Right hindlimb (tissue), 1 donor: ENCODE measurements at regions not wholly inside any gene's neighbourhood (a gene's known extent, or its start where the extent isn't known, plus 50 kb on each side); places are given as distances from the start of the nearest gene placed in this dataset.

Experiments used
- DNase-seq: peaks from one replicate; pipeline ENCODE4 v3.0.0-alpha.2; 2018

- no peak for DNase-seq
These were observed 137.8 kb downstream of the UCHL1 start for GRCh38 chr4:41394481-41394894.

GRCh38 chr4:41396214-41396613, 139.5 kb downstream of the UCHL1 start:
- DNase-seq = no peak

DNA sequence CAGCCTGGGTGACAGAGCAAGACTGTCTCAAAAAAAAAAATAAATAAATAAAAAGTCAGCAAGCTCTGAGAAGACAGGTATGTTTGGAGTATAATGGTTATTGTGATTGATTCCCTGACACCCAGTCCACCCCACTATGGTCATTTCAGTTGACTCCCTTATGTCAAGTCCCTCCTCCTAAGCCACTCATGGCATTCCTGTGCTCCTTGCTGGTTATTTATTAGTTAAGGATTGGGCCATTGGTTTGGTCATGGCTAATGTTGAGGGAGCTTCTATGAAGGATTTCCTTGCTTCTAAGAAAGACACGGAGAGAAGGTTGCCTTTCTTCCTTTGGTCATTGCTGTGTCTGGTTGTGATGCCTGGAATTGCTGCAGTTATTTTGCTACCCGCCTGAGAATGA, 140.1 kb downstream of the UCHL1 start:
- no peak for DNase-seq

- no peak for DNase-seq
These were observed 138.7 kb upstream of the LIMCH1 start for GRCh38 chr4:41399231-41399630.

DNA sequence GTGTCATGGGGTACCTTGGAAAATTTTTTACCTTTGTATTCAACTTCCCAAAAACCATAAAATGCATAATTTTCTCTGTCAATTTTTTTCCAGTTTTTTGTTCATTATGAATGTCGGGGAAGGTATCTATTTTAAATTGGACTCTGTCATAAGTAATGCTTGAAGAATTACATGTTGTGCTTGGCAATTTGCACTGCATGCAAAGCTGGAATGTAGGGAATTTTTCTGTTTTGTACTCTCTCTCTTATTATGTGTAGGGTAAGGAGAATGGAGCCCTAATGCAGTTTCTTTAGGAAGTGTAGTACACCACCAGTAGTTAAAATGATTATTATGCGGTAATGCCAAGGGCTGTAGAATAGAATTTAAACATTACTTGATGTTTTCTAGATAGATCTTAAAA, 137.7 kb upstream of the LIMCH1 start:
- DNase-seq = no peak

- no peak for DNase-seq
These were observed 132.4 kb upstream of the LIMCH1 start for GRCh38 chr4:41405464-41406112.

DNA sequence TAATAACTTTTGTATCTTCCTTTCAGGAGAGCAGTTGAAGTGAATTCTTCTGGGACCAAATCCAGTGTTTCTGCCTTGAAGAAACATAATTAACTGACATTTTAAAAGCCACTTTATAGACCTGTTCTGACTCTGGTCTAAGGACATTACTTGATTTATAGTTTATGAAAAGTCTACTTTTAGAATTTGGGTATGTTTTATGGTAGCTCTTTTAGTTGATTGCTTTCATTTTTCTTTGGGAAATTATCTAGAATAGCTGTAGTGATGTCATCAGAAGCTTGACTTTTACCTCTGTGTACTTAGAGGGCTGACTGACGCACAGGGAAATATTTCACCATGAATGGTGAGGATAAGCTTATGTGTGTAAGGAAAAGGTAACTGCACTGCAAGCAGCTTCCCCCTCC, 131.8 kb upstream of the LIMCH1 start:
- no peak for DNase-seq

GRCh38 chr4:41408150-41408549, 129.8 kb upstream of the LIMCH1 start:
- DNase-seq = no peak

DNA sequence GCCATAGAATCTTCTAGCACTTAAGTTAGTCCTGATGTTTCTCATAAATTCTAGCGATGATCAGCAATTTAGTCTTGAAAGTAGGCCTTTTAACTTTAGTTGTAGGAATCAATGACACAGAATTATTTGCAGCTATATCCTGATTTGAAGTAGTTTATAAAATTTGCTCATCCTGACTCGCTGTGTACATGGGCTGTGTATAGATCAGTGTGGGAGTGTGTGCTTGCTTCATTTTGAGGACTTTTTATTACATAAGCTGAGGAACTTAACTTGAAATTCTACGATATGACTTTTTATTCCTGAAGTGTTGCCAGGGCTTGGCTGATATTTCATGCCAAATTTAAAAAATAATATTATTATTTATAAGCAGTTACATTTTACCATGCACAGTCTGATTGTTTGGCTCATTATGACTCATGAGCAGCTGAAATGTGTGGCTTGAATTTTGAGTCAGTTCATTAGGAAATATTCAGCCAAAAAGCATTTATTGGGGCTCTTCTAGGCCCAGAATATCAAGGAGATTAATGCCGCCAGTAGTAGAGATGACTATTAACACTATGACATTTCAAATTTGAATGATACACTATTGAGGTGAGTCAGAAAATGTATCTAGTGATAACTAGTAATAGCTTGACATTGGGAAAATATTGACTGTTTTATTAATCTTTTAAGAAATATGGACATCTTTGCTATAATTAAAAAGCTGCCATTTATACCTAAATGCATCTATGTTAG, 128.9 kb upstream of the LIMCH1 start:
- DNase-seq = no peak

DNA sequence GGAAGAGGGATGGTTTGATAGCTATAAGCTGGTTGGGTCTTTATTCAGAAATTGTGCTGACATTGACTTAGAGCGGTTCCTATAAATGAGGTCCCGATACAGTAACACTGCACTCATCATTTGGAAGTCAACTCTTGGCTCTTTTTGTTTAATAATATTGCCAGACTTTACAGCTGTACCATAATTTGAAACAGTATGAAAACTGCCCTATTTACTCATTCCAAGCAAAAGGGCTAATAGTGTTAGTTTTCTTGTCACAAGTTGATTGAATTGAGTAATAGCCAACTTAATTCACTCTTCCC, 128.4 kb upstream of the LIMCH1 start:
- DNase-seq = no peak

DNA sequence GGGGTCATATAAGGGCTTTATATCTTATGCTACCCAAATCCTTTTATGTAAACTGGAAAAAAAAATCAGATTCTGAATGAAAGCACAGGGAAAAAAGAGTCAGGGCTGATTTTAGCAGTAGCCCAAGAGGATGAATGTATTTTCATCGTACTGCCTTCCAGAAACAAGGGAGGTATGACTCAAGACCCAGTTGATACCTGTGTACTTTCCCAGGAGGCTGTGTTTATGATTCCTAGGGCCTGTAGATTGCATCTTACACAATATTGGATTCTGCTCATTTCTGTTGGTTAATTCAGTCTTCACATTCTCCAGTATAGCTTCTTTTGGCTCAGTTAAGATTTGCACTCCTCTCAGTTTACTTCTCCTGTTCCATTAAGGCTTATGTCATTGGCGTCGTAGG, 127.9 kb upstream of the LIMCH1 start:
- no peak for DNase-seq

DNA sequence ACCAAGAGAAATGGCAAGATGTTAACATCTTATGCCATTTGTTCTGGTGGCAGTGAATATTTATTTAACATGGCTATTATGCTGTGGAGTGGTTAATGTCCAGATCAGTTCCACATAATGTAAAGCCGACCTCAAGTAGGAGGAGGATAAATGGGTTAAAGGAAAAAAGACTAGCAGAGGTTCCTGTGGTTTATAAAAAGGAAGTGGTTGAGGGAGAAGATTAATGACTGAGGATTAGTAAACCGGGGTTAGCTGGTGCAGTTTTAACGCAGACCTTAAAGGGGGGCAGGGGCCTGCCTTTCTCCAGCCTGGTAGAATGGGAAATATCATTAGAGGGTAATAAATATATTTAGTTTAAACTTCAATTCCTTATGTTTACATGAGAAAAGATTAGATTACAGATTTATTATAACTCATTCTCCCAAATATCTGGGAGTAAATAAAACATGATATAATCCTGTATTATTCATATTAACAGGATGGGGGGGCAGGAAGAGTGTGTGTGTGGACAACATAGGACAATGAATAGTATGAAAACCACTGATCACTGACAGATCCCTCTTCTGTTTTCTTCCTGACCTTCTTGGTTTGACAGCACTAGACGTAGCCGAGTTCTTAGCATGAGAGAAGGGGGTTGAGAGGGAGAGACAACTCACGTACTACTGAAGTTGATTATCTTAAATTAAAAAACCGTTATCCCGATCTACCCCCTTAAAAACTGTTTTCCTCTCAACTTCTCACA, 124.1 kb upstream of the LIMCH1 start:
- DNase-seq = no peak

GRCh38 chr4:41414412-41414779, 123.6 kb upstream of the LIMCH1 start:
- no peak for DNase-seq

GRCh38 chr4:41418444-41418843, 119.5 kb upstream of the LIMCH1 start:
- DNase-seq = peak; percentile 53

- peak; percentile 52 for DNase-seq
These were observed 117.4 kb upstream of the LIMCH1 start for GRCh38 chr4:41420541-41420940.

DNA sequence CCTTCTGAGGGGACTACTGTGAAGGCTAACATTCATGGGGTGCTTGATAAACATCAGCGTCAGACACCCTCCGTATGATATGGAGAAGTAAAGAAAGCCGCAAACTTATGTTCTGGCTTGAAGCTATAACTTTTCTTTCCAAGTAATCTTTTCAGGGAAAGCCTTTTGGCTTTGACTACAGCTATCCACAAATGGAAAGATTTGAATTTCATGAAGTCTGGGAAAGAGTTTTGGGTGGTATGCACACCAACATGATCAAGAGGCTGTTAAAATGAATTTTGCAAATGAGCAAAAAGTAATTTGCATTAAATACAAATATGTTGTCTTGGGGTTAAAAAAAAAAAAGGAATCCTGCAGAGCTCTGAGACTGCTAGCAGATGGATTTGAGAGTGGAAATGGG, 114.8 kb upstream of the LIMCH1 start:
- no peak for DNase-seq

DNA sequence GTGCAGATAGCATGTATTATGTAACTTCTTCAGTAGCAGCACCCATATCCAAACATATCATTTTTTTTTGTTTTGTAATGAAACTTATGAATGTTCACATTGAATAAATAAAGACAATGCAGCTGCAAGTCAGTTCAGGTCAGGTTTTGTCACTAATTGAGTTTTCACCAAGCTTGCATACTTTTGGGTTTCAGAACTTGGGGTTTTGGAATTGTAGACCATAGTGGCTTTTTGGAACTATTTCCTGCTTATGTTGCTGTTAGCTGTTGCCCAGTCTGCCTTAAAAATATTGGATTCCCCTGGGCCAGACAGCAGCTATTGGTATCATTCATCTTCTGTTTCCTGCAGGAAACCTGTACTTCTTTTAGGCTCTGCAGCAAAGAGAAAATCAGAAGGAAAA, 113.4 kb upstream of the LIMCH1 start:
- no peak for DNase-seq

GRCh38 chr4:41425650-41426049, 112.3 kb upstream of the LIMCH1 start:
- DNase-seq = no peak

- no peak for DNase-seq
These were observed 111.4 kb upstream of the LIMCH1 start for GRCh38 chr4:41426539-41426938.

DNA sequence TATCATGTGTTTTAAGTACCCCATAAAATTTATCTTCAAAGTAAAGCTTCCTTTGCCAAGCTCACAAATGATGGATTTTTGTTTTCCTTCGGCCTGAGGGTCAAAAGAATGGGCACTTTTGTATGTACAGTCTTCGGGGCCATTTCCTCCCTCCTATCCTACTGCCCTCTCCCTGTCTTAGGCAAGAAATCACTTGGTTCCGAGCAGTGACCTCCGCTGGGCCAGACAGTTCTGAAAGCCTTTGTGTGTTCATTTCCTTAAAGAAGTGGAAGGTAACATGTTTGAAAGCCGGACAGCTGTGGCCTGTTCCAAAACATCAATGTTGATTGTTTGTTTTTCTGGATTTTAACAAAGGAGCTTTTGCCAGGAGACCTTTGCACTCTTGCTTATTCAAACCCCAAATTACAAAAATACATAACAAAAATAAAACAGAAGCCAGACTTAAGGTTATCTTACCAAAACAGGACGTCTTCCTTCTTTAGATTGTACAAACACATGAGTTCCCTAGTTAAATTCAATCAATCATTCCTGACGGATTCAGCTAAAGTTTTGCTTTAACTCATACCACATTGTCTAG, 110.6 kb upstream of the LIMCH1 start:
- no peak for DNase-seq

DNA sequence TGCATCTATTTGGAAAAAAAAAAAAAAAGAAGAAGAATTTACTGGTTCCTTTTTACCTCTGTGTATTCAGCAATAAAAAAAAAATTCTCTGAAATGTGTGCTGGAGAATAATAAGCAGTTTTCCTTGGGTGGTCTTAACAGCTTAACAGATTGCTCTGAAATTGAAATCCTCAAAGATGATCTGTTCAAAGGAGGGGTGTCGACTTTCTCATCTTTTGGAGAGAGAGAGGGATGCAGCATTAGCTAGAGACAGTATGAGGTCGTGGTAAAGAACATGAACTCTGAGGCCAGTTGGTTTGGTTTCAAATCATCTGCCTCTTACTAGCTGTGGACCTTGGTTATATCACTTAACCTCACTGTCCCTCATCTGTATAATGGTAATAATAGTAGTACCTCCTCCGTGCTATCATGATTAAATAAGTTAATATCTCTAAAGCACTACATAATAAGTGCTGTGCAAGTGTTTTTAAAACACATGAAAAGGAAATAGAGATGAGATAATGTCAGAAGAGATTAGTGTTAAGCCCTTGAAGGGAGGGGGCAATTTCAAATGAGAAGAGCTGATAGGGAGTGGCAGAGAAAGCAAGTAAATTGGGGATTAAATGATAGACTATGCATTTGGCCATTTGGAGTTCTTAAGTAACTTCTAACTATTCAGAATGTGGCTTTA, 109.9 kb upstream of the LIMCH1 start:
- no peak for DNase-seq

DNA sequence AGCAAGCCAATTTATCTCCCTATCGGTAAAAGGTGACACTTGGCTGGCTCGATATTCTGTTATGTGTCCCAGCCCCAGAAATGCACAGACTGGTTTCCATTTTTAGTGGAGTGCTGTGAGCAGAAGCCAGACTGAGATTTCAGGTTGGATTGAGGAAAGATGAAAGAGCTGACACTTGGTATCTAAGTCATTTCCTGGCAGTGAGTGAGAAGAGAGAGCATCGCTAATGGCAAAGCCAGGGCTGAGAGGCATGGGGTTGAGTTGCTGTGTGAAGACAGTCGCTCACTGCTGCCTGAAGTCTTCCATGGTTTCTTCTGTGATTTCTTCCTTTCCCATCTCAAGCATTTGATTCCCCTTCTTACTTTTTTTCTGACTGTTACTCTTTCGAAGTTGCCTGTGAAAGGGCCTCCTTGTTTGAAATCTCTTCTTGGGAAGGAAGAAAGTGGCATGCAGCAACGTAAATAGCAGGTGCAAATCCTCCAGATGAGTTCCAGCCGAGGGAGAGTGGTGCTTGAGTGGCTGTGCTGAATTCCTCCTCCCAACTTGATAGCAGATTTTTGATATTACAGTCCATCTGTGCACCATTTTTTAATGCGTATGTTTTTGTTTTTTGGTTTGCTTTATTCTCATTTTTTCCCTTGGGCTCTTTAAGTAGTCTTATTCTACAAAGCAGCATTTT, 109.2 kb upstream of the LIMCH1 start:
- no peak for DNase-seq

GRCh38 chr4:41429280-41429669, 108.7 kb upstream of the LIMCH1 start:
- DNase-seq = no peak
